ENCODE measurements at regions not wholly inside any gene's neighbourhood (a gene's known extent, or its start where the extent isn't known, plus 50 kb on each side); places are given as distances from the start of the nearest gene placed in this dataset.

DNA sequence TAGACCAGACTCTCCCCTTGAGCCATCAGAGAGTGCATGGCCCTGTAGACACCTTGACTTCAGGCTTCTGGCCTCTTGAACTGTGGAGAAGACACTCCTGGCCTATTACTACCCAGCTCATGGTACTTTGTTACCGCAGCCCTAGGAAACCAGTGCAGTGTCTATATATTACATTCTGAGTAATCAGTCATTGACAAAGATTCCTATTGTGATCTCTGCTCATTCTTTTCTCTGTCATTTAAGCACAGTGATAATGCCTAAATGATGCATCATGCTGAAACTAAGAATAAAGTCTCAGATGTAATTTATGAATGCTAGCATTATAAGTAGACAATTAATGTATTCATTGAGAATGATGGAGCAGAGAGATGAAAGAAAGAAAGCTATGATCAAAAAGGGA, 603.5 kb downstream of the SOCS6 start:
- ATAC-seq (no peak), DNase-seq (no peak)
- Histone ChIP-seq H3K4me1 (no peaks in the 10 kb centered on the region), H3K27ac (no peak overlapping the region), H3K36me3 (no peaks in the 10 kb centered on the region), H3K27me3 (no peaks in the 10 kb centered on the region), H3K4me3 (no peak overlapping the region), H3K9me3 (no peaks in the 10 kb centered on the region)
- in situ Hi-C loops (cut with MboI; ENCODE audit: low sequenced_read_pairs in 4 of 4): no loop called here
- TF ChIP-seq, protein P1, sequence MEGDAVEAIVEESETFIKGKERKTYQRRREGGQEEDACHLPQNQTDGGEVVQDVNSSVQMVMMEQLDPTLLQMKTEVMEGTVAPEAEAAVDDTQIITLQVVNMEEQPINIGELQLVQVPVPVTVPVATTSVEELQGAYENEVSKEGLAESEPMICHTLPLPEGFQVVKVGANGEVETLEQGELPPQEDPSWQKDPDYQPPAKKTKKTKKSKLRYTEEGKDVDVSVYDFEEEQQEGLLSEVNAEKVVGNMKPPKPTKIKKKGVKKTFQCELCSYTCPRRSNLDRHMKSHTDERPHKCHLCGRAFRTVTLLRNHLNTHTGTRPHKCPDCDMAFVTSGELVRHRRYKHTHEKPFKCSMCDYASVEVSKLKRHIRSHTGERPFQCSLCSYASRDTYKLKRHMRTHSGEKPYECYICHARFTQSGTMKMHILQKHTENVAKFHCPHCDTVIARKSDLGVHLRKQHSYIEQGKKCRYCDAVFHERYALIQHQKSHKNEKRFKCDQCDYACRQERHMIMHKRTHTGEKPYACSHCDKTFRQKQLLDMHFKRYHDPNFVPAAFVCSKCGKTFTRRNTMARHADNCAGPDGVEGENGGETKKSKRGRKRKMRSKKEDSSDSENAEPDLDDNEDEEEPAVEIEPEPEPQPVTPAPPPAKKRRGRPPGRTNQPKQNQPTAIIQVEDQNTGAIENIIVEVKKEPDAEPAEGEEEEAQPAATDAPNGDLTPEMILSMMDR (IDR thresholded peaks at IDR 0.05 in 4 of 5, conservative IDR thresholded peaks at IDR 0.05 in 1 of 5): no peak
- intact Hi-C loops (cut with DNase I; ENCODE audit: low total_unique reads): no loop called here

DNA sequence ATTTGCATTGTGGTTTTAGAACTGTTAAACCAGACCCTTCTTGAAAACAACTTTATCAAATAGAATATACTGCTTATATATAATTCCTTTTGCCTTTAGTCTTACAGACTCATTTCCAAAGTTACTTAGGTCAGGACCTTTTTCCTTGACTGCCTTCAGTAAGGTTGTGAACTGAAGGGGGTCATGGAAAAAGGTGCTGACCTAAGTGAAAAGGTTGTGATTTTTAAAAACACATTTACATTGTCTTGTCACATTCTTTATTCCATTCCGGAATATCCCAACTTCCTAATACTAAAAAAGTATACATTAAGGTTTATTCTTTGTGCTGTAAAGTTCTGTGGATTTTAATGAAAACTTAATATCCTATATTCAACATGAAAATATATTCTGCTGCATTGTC, 581.4 kb downstream of the SOCS6 start:
- H3K36me3 ChIP-seq: no peaks in the 10 kb centered on the region
- intact Hi-C loops (cut with DNase I; ENCODE audit: low total_unique reads): no loop called here
- H3K9me3 ChIP-seq: no peaks in the 10 kb centered on the region
- no peaks in the 10 kb centered on the region for H3K4me1 ChIP-seq
- H3K27ac ChIP-seq: no peak overlapping the region
- TF ChIP-seq, protein P1 (IDR thresholded peaks at IDR 0.05 in 4 of 5, conservative IDR thresholded peaks at IDR 0.05 in 1 of 5): no peak
- TF ChIP-seq POLR2A (IDR thresholded peaks at IDR 0.05): no peak
- H3K4me3 ChIP-seq: no peak overlapping the region
- in situ Hi-C loops (cut with MboI; ENCODE audit: low sequenced_read_pairs in 4 of 4): no loop called here
- DNase-seq (no peak), ATAC-seq (no peak)
- no peaks in the 10 kb centered on the region for H3K27me3 ChIP-seq

DNA sequence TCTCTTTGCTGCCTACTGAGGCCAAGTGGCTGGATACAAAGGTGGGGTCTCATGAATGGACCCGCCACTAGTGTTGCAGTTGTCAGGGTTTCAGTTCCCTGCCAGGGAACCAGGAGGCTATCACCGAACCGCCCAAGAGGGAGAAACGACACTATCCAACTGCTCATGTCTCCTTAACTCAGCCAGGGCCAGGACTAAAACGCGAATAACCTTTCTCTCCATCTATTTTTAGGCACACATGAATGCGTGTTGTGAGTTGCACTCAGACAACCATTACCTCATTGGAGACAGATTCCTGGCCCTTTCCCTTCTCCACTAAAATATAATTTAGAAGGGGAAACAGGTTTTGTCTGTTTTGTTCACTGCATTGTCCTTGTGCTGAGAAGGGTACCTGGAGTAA, 559.5 kb downstream of the SOCS6 start:
- in situ Hi-C loops (cut with MboI; ENCODE audit: low sequenced_read_pairs in 4 of 4): loop anchor here in 1 of 4 donors (25.0 kb wide), 1 partner anchor 89 kb away; no protein-coding TSS in a partner anchor
- DNase-seq (no peak), ATAC-seq (no peak)
- Histone ChIP-seq H3K27me3 (no peaks in the 10 kb centered on the region), H3K27ac (no peak overlapping the region), H3K4me3 (no peak overlapping the region), H3K4me1 (no peaks in the 10 kb centered on the region), H3K36me3 (no peaks in the 10 kb centered on the region), H3K9me3 (no peaks in the 10 kb centered on the region)
- TF ChIP-seq, protein P1 (IDR thresholded peaks at IDR 0.05 in 4 of 5, conservative IDR thresholded peaks at IDR 0.05 in 1 of 5): no peak
- TF ChIP-seq POLR2A (IDR thresholded peaks at IDR 0.05): no peak
- intact Hi-C loops (cut with DNase I; ENCODE audit: low total_unique reads): no loop called here

DNA sequence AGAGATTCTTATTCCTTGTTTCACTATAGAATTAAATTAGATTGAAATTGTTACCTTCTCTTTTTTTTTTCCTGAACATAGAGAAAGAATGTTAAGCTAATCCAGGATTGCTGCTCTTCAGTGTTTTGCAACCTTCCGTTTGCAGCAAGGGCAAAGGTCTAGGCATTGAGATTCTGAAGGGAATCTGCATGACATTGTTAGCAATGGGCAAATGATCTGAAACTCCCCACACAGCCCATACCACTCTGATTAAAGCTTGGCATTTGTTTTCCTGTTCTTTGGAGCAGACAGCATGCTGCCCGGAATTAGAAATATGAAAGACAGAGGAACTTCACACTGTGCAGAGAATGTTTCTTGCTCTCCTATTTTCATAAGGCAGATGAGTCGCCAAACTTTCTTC, 551.8 kb downstream of the SOCS6 start:
- Histone ChIP-seq H3K36me3 (no peaks in the 10 kb centered on the region), H3K27me3 (no peaks in the 10 kb centered on the region), H3K9me3 (no peaks in the 10 kb centered on the region), H3K4me1 (no peaks in the 10 kb centered on the region), H3K4me3 (no peak overlapping the region), H3K27ac (no peak overlapping the region)
- DNase-seq: no peak
- no peak for ATAC-seq
- in situ Hi-C loops (cut with MboI; ENCODE audit: low sequenced_read_pairs in 4 of 4): loop anchor here in 1 of 4 donors (25.0 kb wide), 1 partner anchor 97 kb away; no protein-coding TSS in a partner anchor
- intact Hi-C loops (cut with DNase I; ENCODE audit: low total_unique reads): no loop called here
- TF ChIP-seq, protein P1 (IDR thresholded peaks at IDR 0.05 in 4 of 5, conservative IDR thresholded peaks at IDR 0.05 in 1 of 5): no peak

DNA sequence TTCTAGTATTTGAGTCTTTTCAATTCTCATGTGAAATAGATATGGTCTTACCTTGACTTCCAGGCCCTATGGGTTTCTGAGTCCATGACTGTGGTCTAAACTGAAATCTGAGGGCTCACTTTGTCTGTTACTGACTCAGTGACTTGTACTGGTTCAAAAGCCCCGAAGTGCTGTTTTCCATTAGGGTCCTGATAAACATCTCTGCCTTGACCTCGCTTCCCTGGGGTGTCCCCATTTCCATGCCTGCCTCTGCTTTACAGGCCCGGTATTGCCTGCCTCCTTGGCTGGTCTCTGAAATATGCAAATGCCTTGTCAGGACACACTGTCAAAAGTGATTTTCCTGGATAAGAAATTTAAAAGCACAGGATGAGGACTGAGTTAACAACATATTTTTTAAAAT, 538.8 kb downstream of the SOCS6 start:
- no peaks in the 10 kb centered on the region for H3K36me3 ChIP-seq
- in situ Hi-C loops (cut with MboI; ENCODE audit: low sequenced_read_pairs in 4 of 4): loop anchor here in 1 of 4 donors (25.0 kb wide), 1 partner anchor 110 kb away; no protein-coding TSS in a partner anchor

More for the DNA sequence above, 538.8 kb downstream of the SOCS6 start:
- Histone ChIP-seq H3K4me1 (no peaks in the 10 kb centered on the region), H3K9me3 (no peaks in the 10 kb centered on the region), H3K27ac (no peak overlapping the region), H3K27me3 (no peaks in the 10 kb centered on the region), H3K4me3 (no peak overlapping the region)
- no peak for ATAC-seq
- intact Hi-C loops (cut with DNase I; ENCODE audit: low total_unique reads): no loop called here
- TF ChIP-seq, protein P1 (IDR thresholded peaks at IDR 0.05 in 4 of 5, conservative IDR thresholded peaks at IDR 0.05 in 1 of 5): no peak
- no peak for TF ChIP-seq POLR2A (IDR thresholded peaks at IDR 0.05)
- DNase-seq: no peak
